ENCODE measurements at regions not wholly inside any gene's neighbourhood (a gene's known extent, or its start where the extent isn't known, plus 50 kb on each side); places are given as distances from the start of the nearest gene placed in this dataset.

GRCh38 chr6:85396159-85396808 lies 53.6 kb upstream of the NT5E start:
- no peak for DNase-seq (ENCODE audit: low read depth)

GRCh38 chr6:85395746-85396145 lies 54.1 kb upstream of the NT5E start:
- no peak for DNase-seq (ENCODE audit: low read depth)

GRCh38 chr6:85394853-85395538 lies 54.9 kb upstream of the NT5E start:
- peak; percentile 39 for DNase-seq (ENCODE audit: low read depth)

- no peak for DNase-seq (ENCODE audit: low read depth)
Observed at GRCh38 chr6:85394199-85394598, 55.7 kb upstream of the NT5E start.

- DNase-seq (ENCODE audit: low read depth), result no peak
Observed at GRCh38 chr6:85392379-85392778, 57.5 kb upstream of the NT5E start.

GRCh38 chr6:85390775-85391174 lies 59.1 kb upstream of the NT5E start:
- peak; percentile 26 for DNase-seq (ENCODE audit: low read depth)

- no peak for DNase-seq (ENCODE audit: low read depth)
Observed at GRCh38 chr6:85390105-85390728, 59.7 kb upstream of the NT5E start.

GRCh38 chr6:85389151-85389797 lies 60.6 kb upstream of the NT5E start:
- no peak for DNase-seq (ENCODE audit: low read depth)

- DNase-seq (ENCODE audit: low read depth), result no peak
Observed at GRCh38 chr6:85388531-85388930, 61.4 kb upstream of the NT5E start.

- DNase-seq (ENCODE audit: low read depth), result no peak
Observed at GRCh38 chr6:85385636-85386315, 64.1 kb upstream of the NT5E start.

GRCh38 chr6:85383042-85383441 lies 66.8 kb upstream of the NT5E start:
- no peak for DNase-seq (ENCODE audit: low read depth)

- no peak for DNase-seq (ENCODE audit: low read depth)
Observed at GRCh38 chr6:85382541-85382940, 67.3 kb upstream of the NT5E start.

GRCh38 chr6:85372915-85373270 lies 77.0 kb upstream of the NT5E start:
- DNase-seq (ENCODE audit: low read depth), result no peak

GRCh38 chr6:85372188-85372914 lies 77.5 kb upstream of the NT5E start:
- DNase-seq (ENCODE audit: low read depth), result no peak

- no peak for DNase-seq (ENCODE audit: low read depth)
Observed at GRCh38 chr6:85368631-85369030, 81.3 kb upstream of the NT5E start.

GRCh38 chr6:85364344-85364743 lies 85.5 kb upstream of the NT5E start:
- peak; percentile 28 for DNase-seq (ENCODE audit: low read depth)

- DNase-seq (ENCODE audit: low read depth), result no peak
Observed at GRCh38 chr6:85363870-85364269, 86.0 kb upstream of the NT5E start.

GRCh38 chr6:85362652-85363310 lies 87.1 kb upstream of the NT5E start:
- no peak for DNase-seq (ENCODE audit: low read depth)

- peak; percentile 6 for DNase-seq (ENCODE audit: low read depth)
Observed at GRCh38 chr6:85361643-85362014, 88.3 kb upstream of the NT5E start.

- DNase-seq (ENCODE audit: low read depth), result peak; percentile 67
Observed at GRCh38 chr6:85360794-85361642, 88.9 kb upstream of the NT5E start.

Data from myocyte (in vitro differentiated cells).